BJ (cell line): ENCODE measurements at regions not wholly inside any gene's neighbourhood (a gene's known extent, or its start where the extent isn't known, plus 50 kb on each side); places are given as distances from the start of the nearest gene placed in this dataset.

Source experiments
- CTCF ChIA-PET: fragments of 350-600 bp; formaldehyde crosslinking; extraction: SDS; loops from one replicate; lab custom pipeline; 2021; ENCODE audit warnings: antibody characterized with exemption, inconsistent platforms; lab: Yijun Ruan, JAX
- POLR2A ChIA-PET: fragments of 300-600 bp; sonication (Branson Sonifier 250); formaldehyde crosslinking; extraction: SDS; loops from one replicate; lab custom pipeline; 2021; ENCODE audit warnings: antibody characterized with exemption; lab: Charles Lee
- DNase-seq: peaks from one replicate; pipeline ENCODE4 v3.0.0-alpha.2; 2011; ENCODE audit warnings: low read depth
- H3K27me3 ChIP-seq: 2 replicates; pipeline ENCODE4 v1.6.0; 2011; ENCODE audit warnings: low read length; ENCODE audit not compliant: control insufficient read depth, insufficient read depth
- H3K36me3 ChIP-seq: 2 replicates; pipeline ENCODE4 v1.5.1; 2011; ENCODE audit warnings: low read length; ENCODE audit not compliant: control insufficient read depth, insufficient read depth
- H3K4me3 ChIP-seq: 2 replicates; pipeline ENCODE4 v1.5.1; 2011; ENCODE audit warnings: low read depth, mild to moderate bottlenecking, control low read depth, low read length
- TF ChIP-seq, protein P1 (sequence below): IDR thresholded peaks from 2 replicates; pipeline ENCODE4 v1.5.1; 2011; ENCODE audit warnings: low read depth, mild to moderate bottlenecking, control low read depth, inconsistent platforms, low read length, moderate library complexity; ENCODE audit not compliant: insufficient read depth

DNA sequence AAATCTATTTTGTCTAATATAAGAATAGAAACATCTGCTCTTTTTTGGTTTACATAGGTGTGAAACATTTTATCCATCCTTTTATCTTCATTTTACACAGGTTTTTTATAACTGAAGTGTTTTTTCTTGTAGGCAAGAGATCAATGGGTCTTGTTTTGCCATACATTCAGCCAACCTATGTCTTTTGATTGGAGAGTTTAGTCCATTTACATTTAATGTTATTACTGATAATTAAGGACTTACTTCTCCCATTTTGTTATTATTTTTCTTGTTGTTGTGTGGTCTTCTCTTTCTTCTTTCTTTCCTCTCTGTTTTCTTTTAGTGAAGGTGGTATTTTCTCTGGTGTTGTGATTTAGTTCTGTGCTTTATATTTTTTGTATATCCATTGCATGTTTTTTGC is 785.3 kb downstream of the ARAP2 start:
- CTCF ChIA-PET, result no interaction called here
- no peak overlapping the region for H3K4me3 ChIP-seq
- H3K36me3 ChIP-seq, result no peaks in the 10 kb centered on the region

DNA sequence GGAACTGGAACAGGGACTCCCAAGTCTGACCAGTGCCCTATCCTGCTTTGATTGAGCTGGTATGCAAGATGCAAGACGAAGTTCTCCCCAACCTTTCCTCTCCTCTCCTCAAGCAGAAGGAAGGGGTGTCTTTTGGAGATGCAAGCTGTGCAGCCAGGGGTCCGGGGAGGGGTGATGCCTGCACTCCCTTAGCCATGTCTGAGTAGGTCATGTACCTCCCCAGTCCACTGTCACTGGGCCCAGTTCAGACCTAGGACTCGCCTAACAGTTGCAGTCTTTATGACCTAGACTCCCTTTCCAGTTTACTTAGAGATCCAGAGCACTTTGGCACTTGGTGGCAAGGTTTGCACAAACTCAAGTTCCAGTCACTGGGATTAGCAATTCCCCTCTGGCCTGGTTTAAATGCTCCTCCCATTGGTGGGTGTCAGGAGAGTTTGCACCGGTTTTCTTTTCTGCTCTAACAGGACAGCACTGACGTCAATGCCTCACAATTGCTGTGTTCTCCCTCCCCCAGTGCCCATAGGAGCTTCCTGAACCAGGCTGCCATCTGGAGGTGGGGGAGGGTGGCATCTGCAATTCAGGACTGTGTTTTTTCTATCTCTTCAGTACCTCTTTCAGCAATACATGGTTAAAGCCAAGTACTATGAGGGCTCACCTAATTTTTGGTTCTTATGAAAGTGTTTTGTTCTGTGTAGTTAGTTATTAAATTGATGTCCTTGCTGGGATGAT is 782.2 kb downstream of the ARAP2 start:
- H3K27me3 ChIP-seq, result no peaks in the 10 kb centered on the region
- no peak overlapping the region for H3K4me3 ChIP-seq
- no peaks in the 10 kb centered on the region for H3K36me3 ChIP-seq
- no peak for DNase-seq
- TF ChIP-seq, protein P1, sequence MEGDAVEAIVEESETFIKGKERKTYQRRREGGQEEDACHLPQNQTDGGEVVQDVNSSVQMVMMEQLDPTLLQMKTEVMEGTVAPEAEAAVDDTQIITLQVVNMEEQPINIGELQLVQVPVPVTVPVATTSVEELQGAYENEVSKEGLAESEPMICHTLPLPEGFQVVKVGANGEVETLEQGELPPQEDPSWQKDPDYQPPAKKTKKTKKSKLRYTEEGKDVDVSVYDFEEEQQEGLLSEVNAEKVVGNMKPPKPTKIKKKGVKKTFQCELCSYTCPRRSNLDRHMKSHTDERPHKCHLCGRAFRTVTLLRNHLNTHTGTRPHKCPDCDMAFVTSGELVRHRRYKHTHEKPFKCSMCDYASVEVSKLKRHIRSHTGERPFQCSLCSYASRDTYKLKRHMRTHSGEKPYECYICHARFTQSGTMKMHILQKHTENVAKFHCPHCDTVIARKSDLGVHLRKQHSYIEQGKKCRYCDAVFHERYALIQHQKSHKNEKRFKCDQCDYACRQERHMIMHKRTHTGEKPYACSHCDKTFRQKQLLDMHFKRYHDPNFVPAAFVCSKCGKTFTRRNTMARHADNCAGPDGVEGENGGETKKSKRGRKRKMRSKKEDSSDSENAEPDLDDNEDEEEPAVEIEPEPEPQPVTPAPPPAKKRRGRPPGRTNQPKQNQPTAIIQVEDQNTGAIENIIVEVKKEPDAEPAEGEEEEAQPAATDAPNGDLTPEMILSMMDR, result no peak
- CTCF ChIA-PET, result no interaction called here
- POLR2A ChIA-PET, result no interaction called here

More for the DNA sequence above, 785.3 kb downstream of the ARAP2 start:
- POLR2A ChIA-PET, result no interaction called here
- TF ChIP-seq, protein P1, result no peak
- DNase-seq, result no peak
- no peaks in the 10 kb centered on the region for H3K27me3 ChIP-seq

DNA sequence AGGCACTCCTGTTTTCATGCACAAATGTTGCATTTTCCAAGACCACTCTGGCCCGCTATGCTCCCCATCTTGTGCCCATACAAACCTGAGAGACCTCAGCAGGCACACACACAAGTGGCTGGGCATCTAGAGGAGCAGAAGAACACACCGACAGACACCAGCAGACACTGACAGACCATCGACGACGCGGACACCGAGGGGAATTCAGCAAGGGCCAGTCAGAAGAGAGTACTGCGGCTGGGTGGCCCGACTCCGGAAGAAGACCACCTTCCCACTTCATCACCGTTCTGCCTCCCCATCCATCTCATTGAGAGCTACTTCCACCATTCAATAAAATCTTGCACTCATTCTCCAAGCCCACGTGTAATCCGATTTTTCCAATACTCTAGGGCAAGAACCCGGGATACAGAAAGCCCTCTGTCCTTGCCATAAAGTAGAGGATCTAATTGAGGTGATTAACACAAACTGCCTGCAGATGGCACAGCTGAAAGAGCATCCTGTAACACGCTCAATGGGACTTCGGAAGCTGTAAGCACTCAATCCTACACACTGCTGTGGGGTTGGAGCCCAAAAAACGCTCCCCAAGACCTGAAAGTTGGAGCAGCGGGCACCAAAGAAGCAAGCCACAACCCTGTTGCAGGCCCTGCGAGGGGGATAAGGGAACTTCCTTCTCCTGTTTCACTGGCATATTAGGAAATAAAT is 780.9 kb downstream of the ARAP2 start:
- ChIA-PET CTCF (no interaction called here), POLR2A (no interaction called here)
- no peak overlapping the region for H3K4me3 ChIP-seq
- DNase-seq, result no peak
- TF ChIP-seq, protein P1, result no peak
- no peaks in the 10 kb centered on the region for H3K27me3 ChIP-seq
- H3K36me3 ChIP-seq, result no peaks in the 10 kb centered on the region

DNA sequence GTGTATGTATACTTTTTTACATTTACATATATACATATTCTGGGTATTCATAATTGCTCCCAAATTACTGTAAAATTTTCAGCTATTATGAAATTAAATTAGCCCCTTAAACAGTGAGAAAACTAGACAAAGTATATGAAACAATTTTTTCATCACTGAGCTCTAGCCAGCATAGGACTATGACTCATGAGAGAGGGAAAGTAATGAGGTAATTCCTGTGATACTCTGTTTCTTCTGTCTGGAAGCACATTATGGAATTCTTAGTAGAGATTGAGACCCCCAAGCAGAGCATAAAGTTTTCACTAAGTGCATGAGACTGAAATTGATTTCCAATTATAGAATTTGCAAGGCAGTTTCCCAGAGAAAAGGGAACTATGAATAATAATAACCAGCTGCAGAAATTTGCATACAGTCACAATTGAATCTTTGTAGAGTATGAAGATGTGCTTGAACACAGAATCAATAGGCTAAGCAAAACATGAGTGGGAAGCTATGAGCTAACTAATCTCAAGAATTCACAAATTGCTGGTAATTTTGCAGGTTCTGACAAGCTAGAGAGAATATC is 779.3 kb downstream of the ARAP2 start:
- CTCF ChIA-PET, result no interaction called here
- no peak for DNase-seq
- Histone ChIP-seq H3K36me3 (no peaks in the 10 kb centered on the region), H3K27me3 (no peaks in the 10 kb centered on the region), H3K4me3 (no peak overlapping the region)
- POLR2A ChIA-PET, result no interaction called here
- TF ChIP-seq, protein P1, result no peak

DNA sequence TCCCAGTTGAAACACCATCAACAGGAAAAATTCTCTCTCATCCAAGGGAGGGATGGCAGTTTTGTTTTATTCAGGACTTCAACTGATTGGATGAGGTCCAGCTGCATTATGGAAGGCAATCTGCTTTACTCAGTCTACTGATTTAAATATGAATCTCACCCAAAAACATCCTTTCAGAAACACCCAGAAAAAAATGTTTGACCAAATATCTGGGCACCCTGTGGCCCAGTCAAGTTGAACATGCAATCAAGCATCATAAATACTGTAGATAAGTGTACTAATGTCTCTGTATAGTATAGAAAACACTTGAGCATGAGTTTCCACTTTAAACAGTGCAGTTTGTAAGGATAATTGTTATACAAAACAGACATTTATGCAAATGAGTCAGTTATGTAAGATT is 753.2 kb downstream of the ARAP2 start:
- no peak for DNase-seq
- H3K27me3 ChIP-seq, result no peaks in the 10 kb centered on the region
- TF ChIP-seq, protein P1, result no peak
- ChIA-PET POLR2A (no interaction called here), CTCF (no interaction called here)
- no peak overlapping the region for H3K4me3 ChIP-seq
- no peaks in the 10 kb centered on the region for H3K36me3 ChIP-seq
